ENCODE measurements at regions not wholly inside any gene's neighbourhood (a gene's known extent, or its start where the extent isn't known, plus 50 kb on each side); places are given as distances from the start of the nearest gene placed in this dataset.

DNA sequence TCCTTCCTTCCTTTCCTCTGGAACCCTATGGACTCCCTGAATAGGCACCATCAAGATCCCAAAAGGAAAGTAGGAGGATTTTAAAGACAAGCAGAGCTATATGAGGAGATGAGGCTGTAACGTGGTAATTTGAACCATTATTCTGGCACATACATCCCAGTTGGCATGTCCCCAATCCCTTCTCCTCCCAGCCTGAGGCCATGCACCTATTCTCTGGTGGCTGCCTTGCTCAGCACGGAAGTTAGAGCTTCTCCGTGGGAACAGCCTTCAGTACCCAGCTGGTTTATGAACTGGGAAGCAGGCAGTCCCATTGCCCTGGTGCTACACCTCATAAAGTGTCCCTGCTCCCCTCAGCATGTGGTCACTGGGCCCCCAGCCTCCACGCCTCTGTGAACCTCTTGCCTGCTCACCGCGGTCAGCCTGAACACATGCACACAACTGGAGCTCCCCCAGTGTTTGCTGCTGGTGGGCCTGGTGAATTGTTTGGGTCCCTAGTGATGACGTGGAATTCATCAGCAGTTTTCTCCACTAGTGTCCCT, 139.9 kb upstream of the PLET1 start:
- 90% methylated on average over 7 of the region's 7 CpGs for WGBS

DNA sequence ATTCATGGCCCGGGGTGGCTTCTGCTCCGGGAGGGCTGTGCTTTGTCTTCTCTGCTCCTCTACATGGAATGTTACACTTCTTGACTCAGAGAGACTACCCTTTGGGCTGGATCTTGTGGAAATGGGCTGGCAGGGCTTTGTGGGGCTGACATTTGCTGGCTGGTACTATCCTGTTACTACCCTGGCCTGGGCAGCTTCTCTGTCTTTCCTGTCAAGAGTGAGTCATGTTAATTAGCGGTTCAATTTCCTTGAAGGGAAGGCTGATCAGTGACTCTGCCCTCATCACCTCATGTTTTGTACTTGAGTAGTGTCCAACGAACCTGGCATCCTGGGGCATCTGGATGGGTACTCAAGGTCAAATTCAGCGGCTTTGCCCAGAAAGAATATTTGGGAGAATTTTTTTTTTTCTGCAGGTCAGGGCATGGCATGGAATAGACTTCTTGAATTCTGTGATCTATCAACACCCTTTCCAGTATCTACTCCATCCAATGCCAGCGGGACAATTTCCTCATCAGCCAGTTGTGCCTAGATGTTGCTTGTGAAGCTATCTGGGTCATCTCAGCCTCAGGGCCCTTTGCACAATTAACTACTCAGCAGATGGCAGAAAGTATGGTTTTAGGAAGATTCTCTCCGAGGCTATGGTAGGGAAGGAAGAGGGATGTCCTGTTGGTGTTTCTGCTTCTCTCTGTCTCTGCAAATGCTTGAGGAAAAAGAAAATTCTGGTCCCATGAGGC, 140.5 kb upstream of the PLET1 start:
- H3K36me3 ChIP-seq (ENCODE audit: insufficient read depth, low read length) = no peaks in the 10 kb centered on the region
- 78% methylated on average over 7 of the region's 7 CpGs for WGBS

More for the DNA sequence above, 139.9 kb upstream of the PLET1 start:
- Histone ChIP-seq H3K27me3 (ENCODE audit: insufficient read depth, low read length) (no peaks in the 10 kb centered on the region), H3K27ac (ENCODE audit: low read depth, low read length) (no peak overlapping the region), H3K9me3 (ENCODE audit: insufficient read depth, low read depth, low read length) (no peaks in the 10 kb centered on the region), H3K4me3 (ENCODE audit: low read length) (no peak overlapping the region), H3K9ac (ENCODE audit: low read depth, low read length) (no peak overlapping the region), H3K4me1 (ENCODE audit: insufficient read depth, low read length) (no peaks in the 10 kb centered on the region), H3K36me3 (ENCODE audit: insufficient read depth, low read length) (no peaks in the 10 kb centered on the region)

GRCh38 chr11:112403432-112403831, 142.8 kb upstream of the PLET1 start:
- no peak overlapping the region for H3K27ac ChIP-seq (ENCODE audit: low read depth, low read length)

More for the DNA sequence above, 140.5 kb upstream of the PLET1 start:
- no peak overlapping the region for H3K4me3 ChIP-seq (ENCODE audit: low read length)
- no peak overlapping the region for H3K27ac ChIP-seq (ENCODE audit: low read depth, low read length)
- H3K9ac ChIP-seq (ENCODE audit: low read depth, low read length) = no peak overlapping the region
- H3K27me3 ChIP-seq (ENCODE audit: insufficient read depth, low read length) = no peaks in the 10 kb centered on the region
- no peaks in the 10 kb centered on the region for H3K9me3 ChIP-seq (ENCODE audit: insufficient read depth, low read depth, low read length)
- no peaks in the 10 kb centered on the region for H3K4me1 ChIP-seq (ENCODE audit: insufficient read depth, low read length)

GRCh38 chr11:112404112-112404511, 143.5 kb upstream of the PLET1 start:
- Histone ChIP-seq H3K4me3 (ENCODE audit: low read length) (no peak overlapping the region), H3K36me3 (ENCODE audit: insufficient read depth, low read length) (no peaks in the 10 kb centered on the region), H3K4me1 (ENCODE audit: insufficient read depth, low read length) (peaks cover 14% of the 10 kb centered on the region), H3K27me3 (ENCODE audit: insufficient read depth, low read length) (no peaks in the 10 kb centered on the region), H3K9ac (ENCODE audit: low read depth, low read length) (no peak overlapping the region), H3K9me3 (ENCODE audit: insufficient read depth, low read depth, low read length) (no peaks in the 10 kb centered on the region), H3K27ac (ENCODE audit: low read depth, low read length) (no peak overlapping the region)
- 74% methylated on average over 1 of the region's 1 CpG for WGBS

More at GRCh38 chr11:112403432-112403831, 142.8 kb upstream of the PLET1 start:
- 95% methylated on average over 5 of the region's 5 CpGs for WGBS
- Histone ChIP-seq H3K36me3 (ENCODE audit: insufficient read depth, low read length) (no peaks in the 10 kb centered on the region), H3K27me3 (ENCODE audit: insufficient read depth, low read length) (no peaks in the 10 kb centered on the region), H3K9me3 (ENCODE audit: insufficient read depth, low read depth, low read length) (no peaks in the 10 kb centered on the region), H3K9ac (ENCODE audit: low read depth, low read length) (no peak overlapping the region), H3K4me1 (ENCODE audit: insufficient read depth, low read length) (peaks cover 7% of the 10 kb centered on the region), H3K4me3 (ENCODE audit: low read length) (no peak overlapping the region)

DNA sequence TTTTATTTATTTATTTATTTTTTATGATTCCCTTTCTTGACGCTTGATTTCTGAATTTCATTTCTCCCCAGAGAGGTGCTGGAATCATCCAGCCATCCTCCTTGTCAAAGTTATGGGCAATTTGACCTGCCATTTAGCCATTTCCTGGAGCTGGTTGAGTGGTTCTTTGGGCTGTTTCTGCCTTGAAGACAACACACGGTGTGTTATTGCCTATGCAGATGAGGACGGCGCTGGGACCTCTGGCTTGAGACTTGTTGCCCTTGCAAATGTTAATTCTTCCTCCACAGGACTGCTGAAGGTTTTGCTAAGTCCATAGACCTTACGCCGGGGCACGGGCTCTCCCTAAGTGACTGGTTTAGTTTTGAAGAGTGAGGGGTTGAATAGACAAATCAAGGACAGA, 147.9 kb upstream of the PLET1 start:
- H3K4me3 ChIP-seq (ENCODE audit: low read length) = no peak overlapping the region
- peaks cover 17% of the 10 kb centered on the region for H3K4me1 ChIP-seq (ENCODE audit: insufficient read depth, low read length)
- peak overlapping the region; percentile 33; the same call in 1 of the 2 replicates for H3K27ac ChIP-seq (ENCODE audit: low read depth, low read length)
- 22% methylated on average over 4 of the region's 7 CpGs for WGBS
- no peaks in the 10 kb centered on the region for H3K27me3 ChIP-seq (ENCODE audit: insufficient read depth, low read length)
- H3K9me3 ChIP-seq (ENCODE audit: insufficient read depth, low read depth, low read length) = no peaks in the 10 kb centered on the region; the same call in 1 of the 2 replicates
- no peak overlapping the region for H3K9ac ChIP-seq (ENCODE audit: low read depth, low read length)
- no peaks in the 10 kb centered on the region for H3K36me3 ChIP-seq (ENCODE audit: insufficient read depth, low read length)

DNA sequence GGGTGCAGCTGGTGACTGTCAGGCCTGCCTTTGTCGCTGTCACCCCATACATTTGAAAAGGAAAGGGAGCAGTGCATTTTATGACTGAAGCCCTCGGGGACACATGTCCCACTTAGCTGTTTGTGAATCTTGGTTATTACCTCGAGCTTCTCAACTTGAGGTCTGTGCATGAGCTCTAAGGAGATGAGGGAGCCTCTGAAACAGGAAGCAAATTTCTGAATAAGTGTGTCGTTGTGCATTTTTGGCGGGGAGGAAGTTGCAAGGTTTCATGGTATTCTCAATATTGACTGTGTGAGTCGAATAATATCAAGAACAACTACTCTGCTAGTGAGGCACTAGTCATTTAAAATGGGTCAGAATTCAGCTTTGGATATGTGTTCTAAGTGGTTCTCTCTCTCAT, 149.7 kb upstream of the PLET1 start:
- Histone ChIP-seq H3K9me3 (ENCODE audit: insufficient read depth, low read depth, low read length) (peaks cover 10% of the 10 kb centered on the region), H3K4me1 (ENCODE audit: insufficient read depth, low read length) (peaks cover 17% of the 10 kb centered on the region), H3K9ac (ENCODE audit: low read depth, low read length) (no peak overlapping the region), H3K27me3 (ENCODE audit: insufficient read depth, low read length) (no peaks in the 10 kb centered on the region), H3K36me3 (ENCODE audit: insufficient read depth, low read length) (no peaks in the 10 kb centered on the region), H3K4me3 (ENCODE audit: low read length) (no peak overlapping the region), H3K27ac (ENCODE audit: low read depth, low read length) (no peak overlapping the region)
- WGBS = 89% methylated on average over 6 of the region's 6 CpGs

- Histone ChIP-seq H3K4me1 (ENCODE audit: insufficient read depth, low read length) (peaks cover 17% of the 10 kb centered on the region), H3K4me3 (ENCODE audit: low read length) (no peak overlapping the region), H3K9me3 (ENCODE audit: insufficient read depth, low read depth, low read length) (peaks cover 10% of the 10 kb centered on the region), H3K27ac (ENCODE audit: low read depth, low read length) (no peak overlapping the region), H3K27me3 (ENCODE audit: insufficient read depth, low read length) (no peaks in the 10 kb centered on the region), H3K36me3 (ENCODE audit: insufficient read depth, low read length) (no peaks in the 10 kb centered on the region), H3K9ac (ENCODE audit: low read depth, low read length) (no peak overlapping the region)
- WGBS = 85% methylated on average over 4 of the region's 4 CpGs
Measured at GRCh38 chr11:112412383-112412782, 151.7 kb upstream of the PLET1 start.

DNA sequence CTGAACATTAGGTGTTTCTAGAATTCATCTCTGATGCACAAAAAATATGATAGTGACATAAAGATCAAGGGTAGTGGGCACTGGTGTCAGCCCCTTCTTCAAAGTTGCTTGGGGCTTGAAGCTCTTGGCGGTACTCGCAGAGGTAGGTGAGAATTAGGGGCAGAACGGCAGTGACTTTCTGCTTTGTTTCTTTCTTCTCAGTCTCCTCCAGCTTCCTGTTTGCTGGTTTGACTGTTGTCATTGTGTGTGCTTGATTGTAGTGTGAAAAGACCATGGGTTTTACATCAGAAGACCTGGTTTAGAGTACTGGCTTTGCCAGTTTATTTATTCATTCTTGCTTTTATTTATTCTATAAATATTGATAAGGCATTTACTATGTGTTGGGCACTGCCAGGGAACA, 156.7 kb upstream of the PLET1 start:
- no peaks in the 10 kb centered on the region for H3K36me3 ChIP-seq (ENCODE audit: insufficient read depth, low read length)
- no peak overlapping the region for H3K4me3 ChIP-seq (ENCODE audit: low read length)
- no peak overlapping the region for H3K9ac ChIP-seq (ENCODE audit: low read depth, low read length)
- H3K4me1 ChIP-seq (ENCODE audit: insufficient read depth, low read length) = 0 out of 2 replicates have a peak, but pooled peaks cover 3% of the 10 kb centered on the region
- WGBS = 89% methylated on average over 3 of the region's 3 CpGs
- peaks cover 10% of the 10 kb centered on the region for H3K9me3 ChIP-seq (ENCODE audit: insufficient read depth, low read depth, low read length)
- H3K27ac ChIP-seq (ENCODE audit: low read depth, low read length) = no peak overlapping the region
- H3K27me3 ChIP-seq (ENCODE audit: insufficient read depth, low read length) = no peaks in the 10 kb centered on the region

DNA sequence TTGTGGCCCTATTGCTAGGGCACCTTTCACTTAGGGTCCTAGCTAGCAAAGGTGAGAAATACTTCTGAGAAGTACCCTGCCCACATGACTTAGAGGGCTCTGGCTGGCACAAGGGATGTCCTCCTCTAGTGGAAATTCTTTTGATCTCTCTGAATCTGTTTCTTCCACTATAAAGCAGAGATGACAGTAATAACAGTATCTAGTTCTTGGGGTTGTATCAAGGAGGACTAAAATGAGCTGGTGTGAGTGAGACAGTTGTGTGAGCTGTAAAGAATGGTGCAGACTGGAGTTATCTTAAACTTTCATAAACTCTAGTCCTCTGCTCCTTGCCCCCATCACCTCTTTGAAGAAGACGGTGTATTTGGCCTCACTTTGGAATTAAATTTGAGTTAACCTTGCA, 157.8 kb upstream of the PLET1 start:
- WGBS = 100% methylated on average over 1 of the region's 1 CpG

GRCh38 chr11:112421879-112422278, 161.2 kb upstream of the PLET1 start:
- H3K27ac ChIP-seq (ENCODE audit: low read depth, low read length) = no peak overlapping the region
- no peak overlapping the region for H3K9ac ChIP-seq (ENCODE audit: low read depth, low read length)
- no peaks in the 10 kb centered on the region for H3K36me3 ChIP-seq (ENCODE audit: insufficient read depth, low read length)
- H3K4me1 ChIP-seq (ENCODE audit: insufficient read depth, low read length) = 0 out of 2 replicates have a peak, but pooled peaks cover 3% of the 10 kb centered on the region
- H3K4me3 ChIP-seq (ENCODE audit: low read length) = no peak overlapping the region
- 56% methylated on average over 4 of the region's 4 CpGs for WGBS
- no peaks in the 10 kb centered on the region for H3K27me3 ChIP-seq (ENCODE audit: insufficient read depth, low read length)
- no peaks in the 10 kb centered on the region for H3K9me3 ChIP-seq (ENCODE audit: insufficient read depth, low read depth, low read length)

More for the DNA sequence above, 157.8 kb upstream of the PLET1 start:
- Histone ChIP-seq H3K4me3 (ENCODE audit: low read length) (no peak overlapping the region), H3K27me3 (ENCODE audit: insufficient read depth, low read length) (no peaks in the 10 kb centered on the region), H3K9ac (ENCODE audit: low read depth, low read length) (no peak overlapping the region), H3K4me1 (ENCODE audit: insufficient read depth, low read length) (0 out of 2 replicates have a peak, but pooled peaks cover 3% of the 10 kb centered on the region), H3K27ac (ENCODE audit: low read depth, low read length) (no peak overlapping the region), H3K36me3 (ENCODE audit: insufficient read depth, low read length) (no peaks in the 10 kb centered on the region), H3K9me3 (ENCODE audit: insufficient read depth, low read depth, low read length) (peaks cover 10% of the 10 kb centered on the region; the same call in 1 of the 2 replicates)

DNA sequence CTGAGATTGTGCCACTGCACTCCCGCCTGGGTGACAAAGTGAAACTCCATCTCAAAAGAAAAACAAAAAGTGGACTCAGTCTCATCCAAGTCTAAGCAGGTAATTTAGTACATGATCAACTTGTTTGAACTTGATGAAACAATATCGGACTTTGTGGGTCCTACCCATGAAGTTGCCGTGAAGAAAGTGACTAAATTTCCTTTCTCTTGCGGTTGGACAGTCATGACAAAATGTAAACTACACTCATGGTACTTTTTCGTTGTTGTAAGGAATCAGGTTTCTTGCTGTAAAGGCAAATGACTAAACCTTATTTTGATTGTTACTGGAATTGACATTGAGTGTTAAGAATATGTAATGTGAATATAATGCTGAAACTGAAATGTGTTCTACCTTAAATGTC, 164.5 kb upstream of the PLET1 start:
- Histone ChIP-seq H3K9ac (ENCODE audit: low read depth, low read length) (no peak overlapping the region), H3K9me3 (ENCODE audit: insufficient read depth, low read depth, low read length) (no peaks in the 10 kb centered on the region), H3K4me1 (ENCODE audit: insufficient read depth, low read length) (0 out of 2 replicates have a peak, but pooled peaks cover 3% of the 10 kb centered on the region), H3K36me3 (ENCODE audit: insufficient read depth, low read length) (no peaks in the 10 kb centered on the region), H3K27me3 (ENCODE audit: insufficient read depth, low read length) (no peaks in the 10 kb centered on the region), H3K27ac (ENCODE audit: low read depth, low read length) (no peak overlapping the region), H3K4me3 (ENCODE audit: low read length) (no peak overlapping the region)
- WGBS = 77% methylated on average over 5 of the region's 5 CpGs

Data from HUES64 (cell line).